HG03457 (cell line): ENCODE measurements at regions not wholly inside any gene's neighbourhood (a gene's known extent, or its start where the extent isn't known, plus 50 kb on each side); places are given as distances from the start of the nearest gene placed in this dataset.
"Not testable (repeated sequence)": the region's sequence is repeated elsewhere in the genome, so short reads cannot be mapped to it uniquely, and the experiment has no call there.

Experiments used
- ATAC-seq: cut with Tn5 transposase; IDR thresholded peaks from one replicate; pipeline ENCODE4 v1.9.1; 2021; ENCODE audit warnings: moderate number of reproducible peaks; ENCODE audit not compliant: unreplicated experiment

DNA sequence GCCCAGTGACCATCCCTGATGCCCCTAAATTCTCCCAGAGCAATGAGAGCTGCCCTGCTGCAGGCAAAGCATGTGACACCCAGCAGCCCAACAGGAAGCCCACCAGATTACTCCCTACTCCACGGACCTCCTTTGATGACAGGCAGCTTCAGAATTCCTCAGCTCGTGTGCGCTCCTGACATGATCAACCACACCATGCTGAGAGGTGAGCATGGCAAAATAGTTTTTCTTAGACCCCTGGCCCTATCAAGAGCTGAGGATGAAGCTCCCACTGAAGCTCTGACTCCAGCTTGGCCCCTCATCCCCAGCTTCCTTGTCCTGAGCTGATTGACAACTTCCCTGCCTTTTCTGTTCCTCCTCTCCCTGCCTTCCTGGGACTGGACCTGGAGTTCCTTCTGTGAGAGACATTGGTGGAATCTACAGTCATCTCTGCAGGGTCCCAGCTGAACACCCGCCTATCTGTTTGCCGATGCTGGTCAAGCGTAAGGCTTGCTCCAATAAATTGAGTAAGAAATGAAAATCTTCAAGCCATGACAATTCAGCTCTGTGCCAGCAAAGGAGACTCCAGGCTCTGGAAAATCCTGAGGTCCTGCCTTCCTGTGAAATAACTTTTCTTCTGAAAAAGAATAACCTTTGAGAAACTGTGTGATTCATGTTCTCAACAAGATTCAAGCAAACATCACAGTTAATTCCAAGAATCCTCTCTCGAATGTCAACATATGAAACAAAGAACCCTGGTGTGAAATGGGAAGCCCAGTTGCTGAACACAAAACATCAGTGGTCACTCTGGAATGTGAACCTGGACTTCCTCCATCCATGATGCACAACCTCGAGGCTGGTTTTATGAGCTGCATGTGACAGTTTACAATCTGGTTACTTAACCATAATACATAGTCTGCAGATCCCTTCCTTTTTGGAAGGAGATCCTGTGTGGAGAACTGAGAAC is 201.1 kb downstream of the SPP2 start:
- ATAC-seq = no peak

DNA sequence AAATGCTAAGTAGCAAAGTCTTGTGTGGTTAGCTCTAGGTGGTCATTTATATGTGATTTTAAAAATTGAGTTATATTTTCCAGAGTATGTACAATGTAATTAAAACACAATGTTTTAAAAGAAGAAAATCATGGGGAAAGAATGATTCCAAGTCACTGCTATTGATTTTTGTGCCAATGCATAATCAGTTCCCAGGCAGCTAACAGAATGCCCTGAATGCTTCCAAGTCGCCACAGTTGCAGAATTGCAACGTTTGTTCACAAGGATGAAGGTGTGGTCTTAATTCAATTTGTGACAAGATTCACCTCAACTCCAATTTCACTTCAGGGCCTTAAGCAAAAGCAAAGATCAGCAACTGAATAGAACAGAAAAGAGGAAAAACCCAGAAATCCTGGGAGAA is 200.4 kb downstream of the SPP2 start:
- ATAC-seq = no peak

DNA sequence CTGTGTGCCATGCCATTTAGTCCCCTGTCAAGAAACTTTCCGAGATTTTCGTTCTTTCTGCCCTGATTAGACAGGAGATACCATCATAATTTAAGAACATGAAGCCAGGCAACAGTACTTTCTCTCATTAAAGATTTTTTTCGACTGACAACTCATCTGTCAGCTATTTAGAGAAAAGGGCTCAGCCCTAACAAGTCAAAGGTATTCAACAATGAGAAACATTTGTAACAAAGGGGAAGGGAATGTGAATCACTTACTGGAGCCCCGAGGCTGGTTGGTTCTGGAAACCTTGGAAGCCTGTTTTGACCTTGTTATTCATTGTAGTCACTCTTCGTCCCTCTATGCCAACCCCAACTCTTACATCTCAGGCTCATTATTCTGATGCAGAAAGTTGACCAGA is 199.4 kb downstream of the SPP2 start:
- ATAC-seq = no peak

DNA sequence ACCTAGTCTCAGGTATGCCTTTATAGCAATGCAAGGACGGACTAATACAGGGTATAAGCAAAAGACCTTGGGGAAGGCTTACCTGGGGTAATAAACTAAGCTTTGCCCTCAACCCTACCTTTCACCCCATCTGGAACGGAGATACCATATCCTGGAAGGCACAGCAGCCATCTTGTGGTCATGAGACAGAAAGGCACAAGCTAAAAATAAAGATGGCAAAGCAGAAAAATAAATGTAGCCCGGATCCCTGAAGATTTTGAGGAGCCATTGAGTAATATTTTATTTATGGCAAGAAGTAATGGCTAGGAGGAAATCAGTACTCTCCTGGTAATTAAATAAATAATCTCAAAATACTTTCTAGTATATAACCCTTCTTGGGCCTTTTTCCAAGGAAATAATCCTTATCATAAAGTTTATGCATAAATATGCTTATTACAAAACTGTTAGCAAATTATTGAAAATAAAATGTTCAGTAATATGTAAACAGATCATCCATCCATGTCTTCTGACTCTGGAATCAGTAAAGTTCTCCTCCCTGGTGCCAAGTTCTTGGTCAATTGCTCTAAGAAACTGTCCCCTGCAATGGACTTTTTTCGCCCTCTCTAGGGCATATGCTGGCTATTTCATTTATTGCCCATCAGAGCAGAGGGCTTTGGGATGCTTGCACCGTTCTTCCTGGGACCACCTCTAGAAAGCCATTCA is 198.7 kb downstream of the SPP2 start:
- no peak for ATAC-seq

GRCh38 chr2:234248213-234248710 is 197.8 kb downstream of the SPP2 start:
- ATAC-seq = not testable (repeated sequence)

DNA sequence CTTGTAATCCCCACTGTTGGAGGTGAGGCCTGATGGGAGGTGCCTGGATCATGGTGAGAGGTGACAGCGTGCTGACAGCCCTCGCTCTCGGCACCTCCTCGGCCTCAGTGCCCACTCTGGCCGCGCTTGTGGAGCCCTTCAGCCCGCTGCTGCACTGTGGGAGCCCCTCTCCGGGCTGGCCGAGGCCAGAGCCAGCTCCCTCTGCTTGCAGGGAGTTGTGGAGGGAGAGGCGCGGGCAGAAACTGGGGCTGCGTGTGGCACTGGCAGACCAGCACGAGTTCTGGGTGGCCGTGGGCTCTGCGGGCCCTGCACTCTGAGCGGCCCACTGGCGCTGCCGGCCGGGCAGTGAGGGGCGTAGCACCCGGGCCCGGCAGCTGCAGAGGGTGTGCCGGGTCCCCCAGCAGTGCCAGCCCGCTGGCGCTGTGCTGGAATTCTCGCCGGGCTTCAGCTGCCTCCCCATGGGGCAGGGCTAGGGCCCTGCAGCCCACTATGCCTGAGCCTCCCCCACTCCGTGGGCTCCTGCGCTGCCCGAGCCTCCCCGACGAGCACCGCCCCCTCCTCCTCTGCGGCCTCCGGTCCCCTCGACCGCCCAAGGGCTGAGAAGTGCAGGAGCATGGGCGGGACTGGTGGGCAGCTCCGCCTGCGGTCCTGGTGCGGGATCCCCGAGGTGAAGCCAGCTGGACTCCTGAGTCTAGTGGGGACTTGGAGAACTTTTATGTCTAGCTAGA is 197.1 kb downstream of the SPP2 start:
- no peak for ATAC-seq

DNA sequence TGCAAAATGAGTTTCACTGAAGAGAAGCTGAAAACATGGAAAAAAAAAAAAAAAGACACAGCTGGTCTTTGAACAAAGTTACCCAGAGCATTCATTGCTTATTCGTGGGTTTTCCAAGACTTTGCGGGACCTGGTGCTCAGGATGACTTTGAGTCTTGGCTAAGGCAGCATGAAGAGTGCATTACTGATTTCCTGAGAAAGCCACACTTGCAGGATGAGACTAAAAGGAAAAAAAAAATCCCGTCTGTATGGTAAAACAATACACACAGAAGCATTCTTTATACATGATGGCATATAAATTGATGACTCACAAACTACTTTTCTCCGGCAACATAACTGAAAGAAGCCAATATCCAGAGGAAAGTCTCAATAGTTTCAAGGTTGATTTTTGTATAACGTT is 195.4 kb downstream of the SPP2 start:
- no peak for ATAC-seq

DNA sequence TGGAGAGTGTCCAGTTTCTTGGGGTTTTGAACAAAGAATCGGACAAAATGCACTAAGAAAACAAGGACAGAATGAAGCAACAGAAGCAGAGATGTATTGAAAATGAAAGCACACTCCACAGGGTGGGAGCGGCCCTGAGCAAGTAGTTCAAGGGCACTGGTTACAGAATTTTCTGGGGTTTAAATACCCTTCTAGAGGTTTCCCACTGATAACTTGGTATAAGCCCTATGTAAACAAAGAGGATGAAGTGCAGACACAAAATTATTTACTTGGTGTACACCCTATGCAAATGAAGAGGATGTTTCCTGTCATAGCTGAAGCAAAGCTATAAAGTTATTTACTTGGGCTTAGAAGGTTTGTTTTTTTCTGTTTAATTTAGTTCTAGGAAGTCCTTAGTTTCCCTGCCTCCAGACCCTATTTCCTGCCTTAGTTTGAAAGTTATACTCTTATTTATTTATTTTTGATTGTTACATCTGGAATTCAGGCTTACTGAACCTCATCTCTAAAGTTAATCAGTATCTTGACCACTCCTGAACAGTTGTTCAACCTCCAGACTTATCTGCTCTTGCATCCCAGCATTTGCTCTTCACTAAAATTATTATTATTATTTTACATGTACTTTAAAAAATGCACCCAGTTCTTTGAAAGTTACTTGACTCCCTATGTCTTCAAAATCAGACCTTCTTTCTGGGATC is 193.5 kb downstream of the SPP2 start:
- ATAC-seq = no peak

DNA sequence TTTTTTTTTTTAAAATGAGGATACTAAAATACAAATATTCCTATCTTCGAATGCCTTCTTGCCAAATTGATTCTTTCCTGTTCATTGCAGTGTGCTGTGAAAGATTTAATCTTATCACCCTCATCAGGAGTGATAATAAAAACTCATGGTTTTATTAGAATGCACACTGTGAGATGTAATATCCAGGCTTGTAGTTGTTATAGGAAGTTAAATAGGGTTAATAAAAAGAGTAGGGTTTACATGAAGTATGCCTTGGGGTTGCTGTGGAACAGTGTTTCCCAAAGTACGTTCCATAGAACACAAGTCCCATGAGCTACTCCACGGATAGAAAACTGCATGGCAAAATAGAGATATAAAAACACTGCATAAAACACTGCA is 191.9 kb downstream of the SPP2 start:
- no peak for ATAC-seq

GRCh38 chr2:234241656-234242458 is 191.4 kb downstream of the SPP2 start:
- ATAC-seq = no peak

DNA sequence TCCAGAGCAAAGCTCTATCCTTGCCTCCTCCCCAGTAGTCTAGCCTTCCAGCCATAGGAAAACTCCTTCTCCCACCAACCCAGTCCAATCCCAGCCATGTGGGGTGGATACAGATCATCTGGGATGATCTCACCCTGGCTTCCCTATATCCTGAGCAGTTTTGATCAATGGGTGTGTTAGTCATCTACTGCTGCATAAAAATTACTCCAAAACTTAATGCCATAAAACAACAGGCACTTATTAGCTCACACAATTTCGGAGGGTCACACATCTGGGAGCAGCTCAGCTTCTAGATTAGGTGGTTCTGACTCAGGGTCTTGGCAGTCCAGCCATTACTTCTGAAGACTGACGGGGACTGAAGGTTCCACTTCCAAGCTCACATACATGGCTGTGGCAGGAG is 190.4 kb downstream of the SPP2 start:
- no peak for ATAC-seq

DNA sequence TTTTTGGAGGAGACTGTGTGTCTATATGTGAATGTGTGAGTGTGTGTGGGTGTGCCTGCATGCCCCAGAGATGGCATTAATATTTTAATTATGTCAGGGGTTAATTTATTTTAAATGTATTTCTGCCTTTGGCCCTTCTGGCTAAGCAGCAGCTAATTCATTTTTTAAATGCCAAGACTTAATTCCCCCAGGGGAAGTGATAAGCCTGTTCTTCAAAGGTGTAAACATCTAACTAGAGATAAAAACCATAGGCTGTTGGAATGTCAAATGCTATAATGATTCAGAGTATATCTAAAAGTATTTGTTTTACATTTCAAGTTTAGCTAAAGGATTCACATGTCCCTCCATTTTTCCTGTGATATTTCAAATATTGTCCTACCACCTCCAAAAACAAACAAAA is 184.7 kb downstream of the SPP2 start:
- no peak for ATAC-seq

GRCh38 chr2:234231460-234231859 is 181.0 kb downstream of the SPP2 start:
- no peak for ATAC-seq

GRCh38 chr2:234219046-234219310 is 168.5 kb downstream of the SPP2 start:
- ATAC-seq = no peak

DNA sequence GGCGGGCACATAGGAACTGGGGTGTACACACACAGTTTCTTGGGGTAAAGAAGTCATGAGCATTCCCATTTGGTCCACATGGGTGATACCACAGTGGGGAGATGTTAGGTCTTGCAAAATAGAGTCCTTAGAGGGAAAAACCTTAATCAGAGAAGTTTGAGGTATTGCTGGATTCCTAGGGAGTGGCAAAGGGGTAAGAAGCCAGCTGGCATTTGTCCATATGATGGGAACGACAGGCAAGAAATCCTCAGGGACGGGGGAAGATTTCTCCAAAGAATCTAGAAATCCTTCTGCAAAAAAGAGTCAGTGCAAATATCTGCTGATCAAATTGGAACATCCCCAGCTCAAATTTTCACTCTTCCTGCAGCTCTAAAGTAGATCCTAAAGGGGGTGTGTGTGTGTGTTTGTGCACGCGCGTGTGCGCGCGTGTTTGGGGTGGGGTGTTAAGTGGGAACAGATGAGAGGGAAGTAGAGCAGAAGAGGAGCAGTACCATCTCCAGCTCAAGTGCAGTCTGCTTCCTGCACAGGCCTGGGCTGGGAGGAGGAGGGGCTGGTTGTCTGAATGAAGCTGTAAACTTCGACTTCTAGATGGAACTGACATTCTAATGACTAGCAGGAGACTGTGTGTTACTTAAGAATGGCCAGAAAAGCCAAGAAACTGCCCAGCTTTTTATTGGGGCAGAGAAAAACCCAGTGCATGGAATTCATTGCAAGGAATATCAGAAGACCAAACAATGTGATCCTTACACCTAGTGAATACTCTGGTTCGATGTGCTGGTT is 168.0 kb downstream of the SPP2 start:
- no peak for ATAC-seq

DNA sequence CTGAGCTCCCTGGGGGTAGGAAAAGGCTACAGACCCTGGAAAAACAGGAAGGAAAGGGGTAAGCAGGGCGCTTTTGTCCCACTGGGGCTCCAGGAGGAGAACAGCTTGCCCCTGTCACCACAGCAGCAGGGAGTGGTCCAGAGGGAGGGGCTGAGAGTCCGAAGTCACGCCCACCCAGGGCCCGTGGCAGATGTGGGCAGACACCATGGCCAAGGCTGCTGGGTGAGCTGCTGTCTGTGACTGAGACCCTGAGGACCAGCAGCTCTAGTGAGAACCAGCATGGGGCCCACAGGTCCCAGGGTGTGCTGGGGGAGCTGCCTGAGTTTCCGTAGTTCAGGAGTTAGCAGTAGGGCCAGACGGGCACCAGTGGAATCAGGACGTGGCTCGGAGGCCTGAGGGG is 162.0 kb downstream of the SPP2 start:
- no peak for ATAC-seq

GRCh38 chr2:234211797-234212196 is 161.3 kb downstream of the SPP2 start:
- no peak for ATAC-seq

- no peak for ATAC-seq
Measured at GRCh38 chr2:234206738-234207137, 156.2 kb downstream of the SPP2 start.

- no peak for ATAC-seq
Measured at GRCh38 chr2:234204480-234204879, 154.0 kb downstream of the SPP2 start.
